ENCODE measurements at regions not wholly inside any gene's neighbourhood (a gene's known extent, or its start where the extent isn't known, plus 50 kb on each side); places are given as distances from the start of the nearest gene placed in this dataset.

GRCh38 chr9:99720455-99721050, 101.1 kb upstream of the NR4A3 start:
- FAIRE-seq (no peak), DNase-seq (ENCODE audit: low spot score) (no peak), ATAC-seq (no peak)
- Histone ChIP-seq H3K9me3 (ENCODE audit: low read length) (no peaks in the 10 kb centered on the region), H3K27ac (ENCODE audit: extremely low read length, insufficient read depth, low read length) (no peak overlapping the region), H3K4me1 (ENCODE audit: insufficient read depth, low read length) (no peaks in the 10 kb centered on the region), H3K4me2 (ENCODE audit: low read depth, low read length) (no peak overlapping the region), H3K36me3 (replicated peaks in 1 of 2; ENCODE audit: control insufficient read depth in 1 of 2, insufficient read depth in 2 of 2, low read length in 2 of 2) (no peaks in the 10 kb centered on the region), H3K9ac (ENCODE audit: insufficient read depth, low read depth, low read length) (no peak overlapping the region), H3K79me2 (ENCODE audit: insufficient read depth, low read length) (no peaks in the 10 kb centered on the region), H3K4me3 (replicated peaks in 1 of 3; ENCODE audit: insufficient read depth in 1 of 3, low read depth in 2 of 3, low read length in 3 of 3) (no peak overlapping the region), H2AFZ (ENCODE audit: low read length) (no peak overlapping the region), H4K20me1 (ENCODE audit: insufficient read depth, low read length) (no peaks in the 10 kb centered on the region), H3K27me3 (ENCODE audit: control insufficient read depth in 1 of 2, insufficient read depth in 2 of 2, low read length in 2 of 2) (no peaks in the 10 kb centered on the region)
- CTCF ChIA-PET (ENCODE audit: low intra/inter-chr PET ratio, low total read pairs), result no interaction called here
- in situ Hi-C loops (cut with HindIII; ENCODE audit: extremely low pct_ligation_motif_present, low pct_unique_long_range_greater_than_20kb) (no loop called here), intact Hi-C loops (cut with micrococcal nuclease; ENCODE audit: unreplicated experiment) (no loop called here)
- POLR2A ChIA-PET, result no interaction called here
- TF ChIP-seq, protein P1, sequence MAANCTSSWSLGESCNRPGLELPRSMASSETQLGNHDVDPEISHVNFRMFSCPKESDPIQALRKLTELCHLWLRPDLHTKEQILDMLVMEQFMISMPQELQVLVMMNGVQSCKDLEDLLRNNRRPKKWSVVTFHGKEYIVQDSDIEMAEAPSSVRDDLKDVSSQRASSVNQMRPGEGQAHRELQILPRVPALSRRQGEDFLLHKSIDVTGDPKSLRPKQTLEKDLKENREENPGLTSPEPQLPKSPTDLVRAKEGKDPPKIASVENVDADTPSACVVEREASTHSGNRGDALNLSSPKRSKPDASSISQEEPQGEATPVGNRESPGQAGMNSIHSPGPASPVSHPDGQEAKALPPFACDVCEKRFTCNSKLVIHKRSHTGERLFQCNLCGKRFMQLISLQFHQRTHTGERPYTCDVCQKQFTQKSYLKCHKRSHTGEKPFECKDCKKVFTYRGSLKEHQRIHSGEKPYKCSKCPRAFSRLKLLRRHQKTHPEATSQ (CRISPR knock-in tag; IDR thresholded peaks at IDR 0.05; ENCODE audit: borderline replicate concordance), result no peak
- TF ChIP-seq NONO (IDR thresholded peaks at IDR 0.05) (no peak), NONO (CRISPR knock-in tag; conservative IDR thresholded peaks at IDR 0.05) (no peak), HNRNPH1 (optimal IDR thresholded peaks at IDR 0.05; ENCODE audit: low read depth, low read length) (no peak), TRIM22 (IDR thresholded peaks at IDR 0.05) (no peak), GTF2F1 (IDR thresholded peaks at IDR 0.05; ENCODE audit: low read length) (no peak), PHF20 (CRISPR knock-in tag; IDR thresholded peaks at IDR 0.05) (no peak), RXRA (CRISPR knock-in tag; IDR thresholded peaks at IDR 0.05) (no peak)
- TF ChIP-seq, protein P2, sequence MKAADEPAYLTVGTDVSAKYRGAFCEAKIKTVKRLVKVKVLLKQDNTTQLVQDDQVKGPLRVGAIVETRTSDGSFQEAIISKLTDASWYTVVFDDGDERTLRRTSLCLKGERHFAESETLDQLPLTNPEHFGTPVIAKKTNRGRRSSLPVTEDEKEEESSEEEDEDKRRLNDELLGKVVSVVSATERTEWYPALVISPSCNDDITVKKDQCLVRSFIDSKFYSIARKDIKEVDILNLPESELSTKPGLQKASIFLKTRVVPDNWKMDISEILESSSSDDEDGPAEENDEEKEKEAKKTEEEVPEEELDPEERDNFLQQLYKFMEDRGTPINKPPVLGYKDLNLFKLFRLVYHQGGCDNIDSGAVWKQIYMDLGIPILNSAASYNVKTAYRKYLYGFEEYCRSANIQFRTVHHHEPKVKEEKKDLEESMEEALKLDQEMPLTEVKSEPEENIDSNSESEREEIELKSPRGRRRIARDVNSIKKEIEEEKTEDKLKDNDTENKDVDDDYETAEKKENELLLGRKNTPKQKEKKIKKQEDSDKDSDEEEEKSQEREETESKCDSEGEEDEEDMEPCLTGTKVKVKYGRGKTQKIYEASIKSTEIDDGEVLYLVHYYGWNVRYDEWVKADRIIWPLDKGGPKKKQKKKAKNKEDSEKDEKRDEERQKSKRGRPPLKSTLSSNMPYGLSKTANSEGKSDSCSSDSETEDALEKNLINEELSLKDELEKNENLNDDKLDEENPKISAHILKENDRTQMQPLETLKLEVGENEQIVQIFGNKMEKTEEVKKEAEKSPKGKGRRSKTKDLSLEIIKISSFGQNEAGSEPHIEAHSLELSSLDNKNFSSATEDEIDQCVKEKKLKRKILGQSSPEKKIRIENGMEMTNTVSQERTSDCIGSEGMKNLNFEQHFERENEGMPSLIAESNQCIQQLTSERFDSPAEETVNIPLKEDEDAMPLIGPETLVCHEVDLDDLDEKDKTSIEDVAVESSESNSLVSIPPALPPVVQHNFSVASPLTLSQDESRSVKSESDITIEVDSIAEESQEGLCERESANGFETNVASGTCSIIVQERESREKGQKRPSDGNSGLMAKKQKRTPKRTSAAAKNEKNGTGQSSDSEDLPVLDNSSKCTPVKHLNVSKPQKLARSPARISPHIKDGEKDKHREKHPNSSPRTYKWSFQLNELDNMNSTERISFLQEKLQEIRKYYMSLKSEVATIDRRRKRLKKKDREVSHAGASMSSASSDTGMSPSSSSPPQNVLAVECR (CRISPR knock-in tag; IDR thresholded peaks at IDR 0.05; ENCODE audit: borderline replicate concordance), result no peak
- TF ChIP-seq, protein P3, sequence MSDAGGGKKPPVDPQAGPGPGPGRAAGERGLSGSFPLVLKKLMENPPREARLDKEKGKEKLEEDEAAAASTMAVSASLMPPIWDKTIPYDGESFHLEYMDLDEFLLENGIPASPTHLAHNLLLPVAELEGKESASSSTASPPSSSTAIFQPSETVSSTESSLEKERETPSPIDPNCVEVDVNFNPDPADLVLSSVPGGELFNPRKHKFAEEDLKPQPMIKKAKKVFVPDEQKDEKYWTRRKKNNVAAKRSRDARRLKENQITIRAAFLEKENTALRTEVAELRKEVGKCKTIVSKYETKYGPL (CRISPR knock-in tag; IDR thresholded peaks at IDR 0.05), result no peak
- TF ChIP-seq, protein P4, sequence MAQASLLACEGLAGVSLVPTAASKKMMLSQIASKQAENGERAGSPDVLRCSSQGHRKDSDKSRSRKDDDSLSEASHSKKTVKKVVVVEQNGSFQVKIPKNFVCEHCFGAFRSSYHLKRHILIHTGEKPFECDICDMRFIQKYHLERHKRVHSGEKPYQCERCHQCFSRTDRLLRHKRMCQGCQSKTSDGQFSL (CRISPR knock-in tag; IDR thresholded peaks at IDR 0.05), result no peak
- BruUV-seq (replicated peaks), result no TSS peak
- WGBS (ENCODE audit: low lambda C conversion rate), result 8% methylated on average over 1 of the region's 1 CpG
